Calu3 (cell line): ENCODE measurements at regions not wholly inside any gene's neighbourhood (a gene's known extent, or its start where the extent isn't known, plus 50 kb on each side); places are given as distances from the start of the nearest gene placed in this dataset.
"Not testable (repeated sequence)": the region's sequence is repeated elsewhere in the genome, so short reads cannot be mapped to it uniquely, and the experiment has no call there.

Experiments used
- BruUV-seq: library from RNA; stranded (reverse); fragments of 400-500 nt; replicated peaks from 2 replicates; lab custom pipeline; 2021; lab: Mats Ljungman, UMichigan
- CTCF ChIA-PET: fragments of 300-600 bp; sonication (Branson Sonifier 250); formaldehyde crosslinking; loops from one replicate; lab custom pipeline; 2022; ENCODE audit warnings: antibody characterized with exemption; lab: Charles Lee
- DNase-seq: peaks from one replicate; pipeline ENCODE4 v3.0.0; 2022
- H3K27ac Mint-ChIP-seq: one replicate; pipeline ENCODE4 v1.8.0; 2022; ENCODE audit warnings: mixed read lengths; ENCODE audit not compliant: unreplicated experiment
- H3K27me3 Mint-ChIP-seq: one replicate; pipeline ENCODE4 v1.8.0; 2022; ENCODE audit warnings: mixed read lengths; ENCODE audit not compliant: unreplicated experiment
- H3K36me3 Mint-ChIP-seq: one replicate; pipeline ENCODE4 v1.8.0; 2022; ENCODE audit warnings: mild to moderate bottlenecking, moderate library complexity, mixed read lengths; ENCODE audit not compliant: insufficient read depth, unreplicated experiment
- H3K4me1 Mint-ChIP-seq: one replicate; pipeline ENCODE4 v1.8.0; 2022; ENCODE audit warnings: mild to moderate bottlenecking, low read depth, mixed read lengths; ENCODE audit not compliant: unreplicated experiment
- H3K4me3 Mint-ChIP-seq: one replicate; pipeline ENCODE4 v1.8.0; 2022; ENCODE audit warnings: mild to moderate bottlenecking, low read depth, moderate library complexity, mixed read lengths; ENCODE audit not compliant: unreplicated experiment
- H3K9me3 Mint-ChIP-seq: one replicate; pipeline ENCODE4 v1.8.0; 2022; ENCODE audit warnings: low read depth, mixed read lengths; ENCODE audit not compliant: unreplicated experiment
- intact Hi-C: fragments of 100-400 bp; cut with micrococcal nuclease; formaldehyde crosslinking; loops from one replicate; pipeline ENCODE4 v1.10.0; 2022; ENCODE audit not compliant: unreplicated experiment
- TF ChIP-seq, protein P1 (sequence below): fragments of 200-600 bp; IDR thresholded peaks from one replicate; pipeline ENCODE4 v1.8.0; 2022; ENCODE audit warnings: antibody characterized with exemption; ENCODE audit not compliant: unreplicated experiment

- no peak overlapping the region for H3K4me3 Mint-ChIP-seq
- H3K36me3 Mint-ChIP-seq, result no peaks in the 10 kb centered on the region
- H3K27ac Mint-ChIP-seq, result no peak overlapping the region
- CTCF ChIA-PET, result no interaction called here
- TF ChIP-seq, protein P1, sequence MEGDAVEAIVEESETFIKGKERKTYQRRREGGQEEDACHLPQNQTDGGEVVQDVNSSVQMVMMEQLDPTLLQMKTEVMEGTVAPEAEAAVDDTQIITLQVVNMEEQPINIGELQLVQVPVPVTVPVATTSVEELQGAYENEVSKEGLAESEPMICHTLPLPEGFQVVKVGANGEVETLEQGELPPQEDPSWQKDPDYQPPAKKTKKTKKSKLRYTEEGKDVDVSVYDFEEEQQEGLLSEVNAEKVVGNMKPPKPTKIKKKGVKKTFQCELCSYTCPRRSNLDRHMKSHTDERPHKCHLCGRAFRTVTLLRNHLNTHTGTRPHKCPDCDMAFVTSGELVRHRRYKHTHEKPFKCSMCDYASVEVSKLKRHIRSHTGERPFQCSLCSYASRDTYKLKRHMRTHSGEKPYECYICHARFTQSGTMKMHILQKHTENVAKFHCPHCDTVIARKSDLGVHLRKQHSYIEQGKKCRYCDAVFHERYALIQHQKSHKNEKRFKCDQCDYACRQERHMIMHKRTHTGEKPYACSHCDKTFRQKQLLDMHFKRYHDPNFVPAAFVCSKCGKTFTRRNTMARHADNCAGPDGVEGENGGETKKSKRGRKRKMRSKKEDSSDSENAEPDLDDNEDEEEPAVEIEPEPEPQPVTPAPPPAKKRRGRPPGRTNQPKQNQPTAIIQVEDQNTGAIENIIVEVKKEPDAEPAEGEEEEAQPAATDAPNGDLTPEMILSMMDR, result no peak
- H3K9me3 Mint-ChIP-seq, result no peaks in the 10 kb centered on the region
- no peak for DNase-seq
- H3K27me3 Mint-ChIP-seq, result no peaks in the 10 kb centered on the region
- BruUV-seq, result no TSS peak
- H3K4me1 Mint-ChIP-seq, result no peaks in the 10 kb centered on the region
- intact Hi-C loops, result no loop called here
Measured at GRCh38 chr11:87456499-87456898, 418.8 kb downstream of the TMEM135 start.

- CTCF ChIA-PET, result no interaction called here
- Mint-ChIP-seq H3K4me1 (no peaks in the 10 kb centered on the region), H3K36me3 (no peaks in the 10 kb centered on the region), H3K27ac (no peak overlapping the region), H3K9me3 (no peaks in the 10 kb centered on the region), H3K27me3 (no peaks in the 10 kb centered on the region), H3K4me3 (no peak overlapping the region)
- TF ChIP-seq, protein P1, result no peak
- intact Hi-C loops, result no loop called here
- no TSS peak for BruUV-seq
- no peak for DNase-seq
Measured at GRCh38 chr11:87455180-87455579, 417.4 kb downstream of the TMEM135 start.

- H3K36me3 Mint-ChIP-seq, result no peaks in the 10 kb centered on the region
- peaks cover 2% of the 10 kb centered on the region for H3K27me3 Mint-ChIP-seq
- H3K9me3 Mint-ChIP-seq, result no peaks in the 10 kb centered on the region
- CTCF ChIA-PET, result no interaction called here
- DNase-seq, result no peak
- intact Hi-C loops, result no loop called here
- TF ChIP-seq, protein P1, result no peak
- no peaks in the 10 kb centered on the region for H3K4me1 Mint-ChIP-seq
- no peak overlapping the region for H3K4me3 Mint-ChIP-seq
- no peak overlapping the region for H3K27ac Mint-ChIP-seq
- BruUV-seq, result no TSS peak
Measured at GRCh38 chr11:87454241-87454640, 416.5 kb downstream of the TMEM135 start.

DNA sequence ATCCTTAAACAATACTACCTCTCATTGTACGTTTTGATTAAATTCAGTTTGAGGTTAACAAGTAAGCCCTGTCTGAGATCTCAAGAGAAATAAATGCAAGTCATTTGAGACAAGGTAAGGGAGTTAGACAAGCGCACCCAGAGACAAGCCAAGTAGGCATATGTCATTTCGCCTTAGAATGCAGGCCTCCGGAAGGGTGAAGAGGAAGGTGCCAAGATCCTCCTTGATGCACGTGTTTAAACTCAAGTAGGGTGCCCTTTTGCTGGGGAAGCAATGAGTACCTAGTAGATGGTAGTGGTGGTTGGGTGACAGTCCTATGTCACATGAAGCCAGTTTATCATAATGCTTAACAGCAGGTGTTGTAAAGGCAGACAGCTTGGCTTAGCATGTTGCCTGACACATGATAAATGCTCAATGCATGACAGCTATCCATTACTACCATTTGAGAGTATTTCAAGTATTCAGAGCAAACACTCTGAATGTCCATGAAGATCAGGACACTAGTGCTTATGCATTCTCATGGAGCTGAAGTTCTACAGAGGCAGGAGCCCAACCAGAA is 415.9 kb downstream of the TMEM135 start:
- no peaks in the 10 kb centered on the region for H3K36me3 Mint-ChIP-seq
- no peaks in the 10 kb centered on the region for H3K4me1 Mint-ChIP-seq
- no peak for DNase-seq
- TF ChIP-seq, protein P1, result no peak
- CTCF ChIA-PET, result no interaction called here
- no TSS peak for BruUV-seq
- peaks cover 8% of the 10 kb centered on the region for H3K27me3 Mint-ChIP-seq
- H3K9me3 Mint-ChIP-seq, result peaks cover 2% of the 10 kb centered on the region
- intact Hi-C loops, result no loop called here
- H3K4me3 Mint-ChIP-seq, result no peak overlapping the region
- no peak overlapping the region for H3K27ac Mint-ChIP-seq

DNA sequence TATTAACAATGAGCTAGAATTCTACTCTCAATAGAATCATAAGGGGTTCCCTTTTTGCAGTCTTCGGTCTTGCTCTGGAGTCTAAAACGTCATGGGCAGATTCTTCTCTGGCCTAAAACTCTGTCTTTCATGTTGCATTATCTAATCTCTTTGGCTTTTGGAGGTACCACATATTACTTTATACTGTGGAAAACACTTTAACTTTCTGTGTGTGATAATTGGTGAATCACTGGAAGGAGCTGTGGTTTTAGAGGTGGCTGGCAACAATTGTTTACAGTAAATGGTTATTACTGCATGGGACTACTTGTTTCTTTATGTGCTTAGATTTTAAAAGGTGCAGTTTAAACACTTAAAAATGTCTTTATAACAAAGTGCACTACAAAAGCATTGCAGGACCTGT is 414.3 kb downstream of the TMEM135 start:
- intact Hi-C loops, H3K27ac Mint-ChIP-seq, BruUV-seq, H3K4me1 Mint-ChIP-seq, CTCF ChIA-PET, DNase-seq, H3K9me3 Mint-ChIP-seq, H3K36me3 Mint-ChIP-seq, H3K4me3 Mint-ChIP-seq: not testable (repeated sequence)
- peaks cover 17% of the 10 kb centered on the region for H3K27me3 Mint-ChIP-seq
